ENCODE measurements at regions not wholly inside any gene's neighbourhood (a gene's known extent, or its start where the extent isn't known, plus 50 kb on each side); places are given as distances from the start of the nearest gene placed in this dataset.

DNA sequence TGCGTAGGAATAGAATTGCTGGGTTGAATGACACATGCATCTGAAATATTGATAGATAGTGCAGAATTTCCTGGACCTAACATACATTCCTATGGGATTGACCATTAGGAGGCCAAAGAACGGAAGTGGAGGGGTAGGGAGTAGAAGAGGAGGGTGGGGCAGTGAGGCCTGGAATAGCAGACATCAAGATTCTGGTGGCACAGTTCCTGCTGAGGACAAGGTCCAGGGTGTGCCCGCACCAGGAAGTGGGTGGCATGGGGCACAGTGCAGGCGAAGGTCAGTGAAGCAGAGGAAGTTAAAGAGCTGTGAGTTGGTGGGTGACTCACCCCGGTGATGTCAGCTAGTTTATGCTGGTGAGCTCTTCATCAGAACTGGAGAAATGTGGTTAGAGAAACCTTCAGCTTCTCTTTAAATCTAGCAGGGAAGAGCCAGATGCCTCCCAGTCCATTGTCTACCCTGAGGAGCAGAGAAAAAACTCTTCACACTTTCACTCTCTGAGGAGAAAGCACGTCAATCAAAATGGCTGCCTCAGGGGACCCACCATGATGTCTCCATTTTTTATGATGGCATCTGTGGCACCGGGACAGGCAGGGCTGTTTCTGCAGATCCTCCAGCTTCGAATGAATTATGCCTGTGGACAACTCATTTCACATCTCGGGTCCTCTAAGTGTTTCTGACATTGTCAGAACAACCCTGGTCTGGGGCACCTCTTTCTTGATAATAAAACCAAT is 55.9 kb upstream of the CTLA4 start:
- POLR2A ChIA-PET: no interaction called here
- H3K4me3 Mint-ChIP-seq: no peak overlapping the region
- peaks cover 11% of the 10 kb centered on the region for H3K4me1 Mint-ChIP-seq
- H3K27ac Mint-ChIP-seq: no peak overlapping the region
- no peaks in the 10 kb centered on the region for H3K36me3 Mint-ChIP-seq
- H3K27me3 Mint-ChIP-seq (ENCODE audit: low read depth): no peaks in the 10 kb centered on the region
- no peak for ATAC-seq
- CTCF ChIA-PET: no interaction called here
- H3K9me3 Mint-ChIP-seq: no peaks in the 10 kb centered on the region
- DNase-seq (ENCODE audit: low spot score): no peak
- TF ChIP-seq JAZF1 (CRISPR knock-in tag; IDR thresholded peaks at IDR 0.05) (no peak), TEAD4 (CRISPR knock-in tag; IDR thresholded peaks at IDR 0.05) (no peak), ZMAT4 (CRISPR knock-in tag; IDR thresholded peaks at IDR 0.05) (no peak), ETV6 (CRISPR knock-in tag; IDR thresholded peaks at IDR 0.05) (no peak), PRDM15 (CRISPR knock-in tag; IDR thresholded peaks at IDR 0.05) (no peak), CREB1 (CRISPR knock-in tag; IDR thresholded peaks at IDR 0.05) (no peak), ELF4 (CRISPR knock-in tag; IDR thresholded peaks at IDR 0.05; ENCODE audit: low read depth) (no peak), ZBTB43 (CRISPR knock-in tag; IDR thresholded peaks at IDR 0.05) (no peak), ZNF281 (CRISPR knock-in tag; IDR thresholded peaks at IDR 0.05) (no peak), MLX (CRISPR knock-in tag; IDR thresholded peaks at IDR 0.05) (no peak), ZNF263 (CRISPR knock-in tag; IDR thresholded peaks at IDR 0.05; ENCODE audit: low read depth) (no peak), NR3C1 (CRISPR knock-in tag; conservative IDR thresholded peaks at IDR 0.05; ENCODE audit: low read depth) (no peak), AR (CRISPR knock-in tag; IDR thresholded peaks at IDR 0.05) (no peak), HMGA2 (CRISPR knock-in tag; IDR thresholded peaks at IDR 0.05) (no peak), MXD4 (CRISPR knock-in tag; IDR thresholded peaks at IDR 0.05; ENCODE audit: borderline replicate concordance) (no peak), GRHL2 (CRISPR knock-in tag; IDR thresholded peaks at IDR 0.05; ENCODE audit: insufficient replicate concordance, severe bottlenecking) (no peak)
- TF ChIP-seq, protein P1, sequence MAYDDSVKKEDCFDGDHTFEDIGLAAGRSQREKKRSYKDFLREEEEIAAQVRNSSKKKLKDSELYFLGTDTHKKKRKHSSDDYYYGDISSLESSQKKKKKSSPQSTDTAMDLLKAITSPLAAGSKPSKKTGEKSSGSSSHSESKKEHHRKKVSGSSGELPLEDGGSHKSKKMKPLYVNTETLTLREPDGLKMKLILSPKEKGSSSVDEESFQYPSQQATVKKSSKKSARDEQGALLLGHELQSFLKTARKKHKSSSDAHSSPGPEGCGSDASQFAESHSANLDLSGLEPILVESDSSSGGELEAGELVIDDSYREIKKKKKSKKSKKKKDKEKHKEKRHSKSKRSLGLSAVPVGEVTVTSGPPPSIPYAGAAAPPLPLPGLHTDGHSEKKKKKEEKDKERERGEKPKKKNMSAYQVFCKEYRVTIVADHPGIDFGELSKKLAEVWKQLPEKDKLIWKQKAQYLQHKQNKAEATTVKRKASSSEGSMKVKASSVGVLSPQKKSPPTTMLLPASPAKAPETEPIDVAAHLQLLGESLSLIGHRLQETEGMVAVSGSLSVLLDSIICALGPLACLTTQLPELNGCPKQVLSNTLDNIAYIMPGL (CRISPR knock-in tag; IDR thresholded peaks at IDR 0.05): no peak
- TF ChIP-seq, protein P2, sequence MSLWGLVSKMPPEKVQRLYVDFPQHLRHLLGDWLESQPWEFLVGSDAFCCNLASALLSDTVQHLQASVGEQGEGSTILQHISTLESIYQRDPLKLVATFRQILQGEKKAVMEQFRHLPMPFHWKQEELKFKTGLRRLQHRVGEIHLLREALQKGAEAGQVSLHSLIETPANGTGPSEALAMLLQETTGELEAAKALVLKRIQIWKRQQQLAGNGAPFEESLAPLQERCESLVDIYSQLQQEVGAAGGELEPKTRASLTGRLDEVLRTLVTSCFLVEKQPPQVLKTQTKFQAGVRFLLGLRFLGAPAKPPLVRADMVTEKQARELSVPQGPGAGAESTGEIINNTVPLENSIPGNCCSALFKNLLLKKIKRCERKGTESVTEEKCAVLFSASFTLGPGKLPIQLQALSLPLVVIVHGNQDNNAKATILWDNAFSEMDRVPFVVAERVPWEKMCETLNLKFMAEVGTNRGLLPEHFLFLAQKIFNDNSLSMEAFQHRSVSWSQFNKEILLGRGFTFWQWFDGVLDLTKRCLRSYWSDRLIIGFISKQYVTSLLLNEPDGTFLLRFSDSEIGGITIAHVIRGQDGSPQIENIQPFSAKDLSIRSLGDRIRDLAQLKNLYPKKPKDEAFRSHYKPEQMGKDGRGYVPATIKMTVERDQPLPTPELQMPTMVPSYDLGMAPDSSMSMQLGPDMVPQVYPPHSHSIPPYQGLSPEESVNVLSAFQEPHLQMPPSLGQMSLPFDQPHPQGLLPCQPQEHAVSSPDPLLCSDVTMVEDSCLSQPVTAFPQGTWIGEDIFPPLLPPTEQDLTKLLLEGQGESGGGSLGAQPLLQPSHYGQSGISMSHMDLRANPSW (CRISPR knock-in tag; conservative IDR thresholded peaks at IDR 0.05; ENCODE audit: low read depth): no peak
- TF ChIP-seq, protein P3, sequence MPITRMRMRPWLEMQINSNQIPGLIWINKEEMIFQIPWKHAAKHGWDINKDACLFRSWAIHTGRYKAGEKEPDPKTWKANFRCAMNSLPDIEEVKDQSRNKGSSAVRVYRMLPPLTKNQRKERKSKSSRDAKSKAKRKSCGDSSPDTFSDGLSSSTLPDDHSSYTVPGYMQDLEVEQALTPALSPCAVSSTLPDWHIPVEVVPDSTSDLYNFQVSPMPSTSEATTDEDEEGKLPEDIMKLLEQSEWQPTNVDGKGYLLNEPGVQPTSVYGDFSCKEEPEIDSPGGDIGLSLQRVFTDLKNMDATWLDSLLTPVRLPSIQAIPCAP (CRISPR knock-in tag; IDR thresholded peaks at IDR 0.05): no peak

Measured in WTC11 (cell line).